ENCODE measurements at regions not wholly inside any gene's neighbourhood (a gene's known extent, or its start where the extent isn't known, plus 50 kb on each side); places are given as distances from the start of the nearest gene placed in this dataset.

GRCh38 chr21:40972151-40972550 lies 125.2 kb upstream of the DSCAM start:
- TF ChIP-seq CTCF (IDR thresholded peaks at IDR 0.05; ENCODE audit: extremely low read depth, missing control alignments): no peak

GRCh38 chr21:40976198-40977109 lies 129.5 kb upstream of the DSCAM start:
- no peak for TF ChIP-seq CTCF (IDR thresholded peaks at IDR 0.05; ENCODE audit: extremely low read depth, missing control alignments)
- no peak for DNase-seq (ENCODE audit: low spot score)

More at GRCh38 chr21:40972151-40972550, 125.2 kb upstream of the DSCAM start:
- DNase-seq (ENCODE audit: low spot score): no peak

- no peak for DNase-seq (ENCODE audit: low spot score)
- TF ChIP-seq CTCF (IDR thresholded peaks at IDR 0.05; ENCODE audit: extremely low read depth, missing control alignments): no peak
Measured at GRCh38 chr21:40985370-40985769, 138.4 kb upstream of the DSCAM start.

- no peak for DNase-seq (ENCODE audit: low spot score)
- TF ChIP-seq CTCF (IDR thresholded peaks at IDR 0.05; ENCODE audit: extremely low read depth, missing control alignments): no peak
Measured at GRCh38 chr21:40990366-40990765, 143.4 kb upstream of the DSCAM start.

GRCh38 chr21:40997831-40998230 lies 150.9 kb upstream of the DSCAM start:
- no peak for DNase-seq (ENCODE audit: low spot score)

GRCh38 chr21:41000838-41001237 lies 153.9 kb upstream of the DSCAM start:
- TF ChIP-seq CTCF (IDR thresholded peaks at IDR 0.05; ENCODE audit: extremely low read depth, missing control alignments): no peak
- DNase-seq (ENCODE audit: low spot score): no peak

More at GRCh38 chr21:40997831-40998230, 150.9 kb upstream of the DSCAM start:
- no peak for TF ChIP-seq CTCF (IDR thresholded peaks at IDR 0.05; ENCODE audit: extremely low read depth, missing control alignments)

- DNase-seq (ENCODE audit: low spot score): no peak
- TF ChIP-seq CTCF (IDR thresholded peaks at IDR 0.05; ENCODE audit: extremely low read depth, missing control alignments): no peak
Measured at GRCh38 chr21:41006636-41007035, 159.7 kb upstream of the DSCAM start.

Measured in GM20000 (cell line).